Peyer's patch (tissue), 4 donors: ENCODE measurements at regions not wholly inside any gene's neighbourhood (a gene's known extent, or its start where the extent isn't known, plus 50 kb on each side); places are given as distances from the start of the nearest gene placed in this dataset.
"Not testable (repeated sequence)": the region's sequence is repeated elsewhere in the genome, so short reads cannot be mapped to it uniquely, and the experiment has no call there.

Experiments used
- DNase-seq, 3 donors: peaks; one replicate each; pipeline ENCODE4 v3.0.0-alpha.2; 2017 to 2019
- H3K27ac ChIP-seq, 4 donors: fragments of 200-600 bp; sonication (generic); one replicate each; pipeline ENCODE4 v1.5.1; 2016 to 2019
- H3K27me3 ChIP-seq, 2 donors: fragments of 200-600 bp; sonication (generic); one replicate each; pipeline ENCODE4 v1.5.1; 2019
- H3K36me3 ChIP-seq, 3 donors: fragments of 200-600 bp; sonication (generic); one replicate each; pipeline ENCODE4 v1.5.1; 2016 to 2019
- H3K4me1 ChIP-seq, 4 donors: fragments of 200-600 bp; sonication (generic); one replicate each; pipeline ENCODE4 v1.5.1; 2016 to 2019
- H3K4me3 ChIP-seq, 4 donors: fragments of 200-600 bp; sonication (generic); 1 replicate in 3 of 4; 2 replicates in 1 of 4; pipeline ENCODE4 v1.5.1; 2016 to 2019; ENCODE audit warnings: mild to moderate bottlenecking in 1 of 4
- H3K9me3 ChIP-seq, 4 donors: fragments of 200-600 bp; sonication (generic); one replicate each; pipeline ENCODE4 v1.5.1; 2016 to 2019; ENCODE audit warnings: mild to moderate bottlenecking in 1 of 4
- CTCF ChIP-seq, 6 experiments: fragments of 450-650 bp in 4 of 6; fragments of 200-600 bp in 2 of 6; sonication (generic) in 1 of 6; IDR thresholded peaks; one replicate each; pipeline ENCODE4 v1.5.1; 2017 to 2019; ENCODE audit warnings: antibody characterized with exemption in 6 of 6, mild to moderate bottlenecking in 3 of 6, moderate library complexity in 1 of 6
- POLR2A ChIP-seq, 2 donors: fragments of 450-650 bp; IDR thresholded peaks; one replicate each; pipeline ENCODE4 v1.5.1; 2017; ENCODE audit warnings: antibody characterized with exemption in 2 of 2, mild to moderate bottlenecking in 2 of 2, moderate library complexity in 2 of 2

GRCh38 chr10:30537586-30537985 lies 92.0 kb downstream of the LYZL2 start:
- no peak for TF ChIP-seq POLR2A (IDR thresholded peaks at IDR 0.05)
- no peak for TF ChIP-seq CTCF (IDR thresholded peaks at IDR 0.05)
- Histone ChIP-seq H3K4me1 (peaks cover 0 to 15% (median 0%) of the 10 kb centered on the region in 4 donors), H3K36me3 (no peaks in the 10 kb centered on the region), H3K4me3 (no peak overlapping the region), H3K27me3 (no peaks in the 10 kb centered on the region), H3K9me3 (no peaks in the 10 kb centered on the region), H3K27ac (peak overlapping the region in 2 of 4 donors; percentile 35 to 58)
- no peak for DNase-seq

- not testable (repeated sequence) for H3K36me3 ChIP-seq, H3K27me3 ChIP-seq, DNase-seq, H3K4me3 ChIP-seq, H3K9me3 ChIP-seq
- Histone ChIP-seq H3K4me1 (peaks cover 0 to 15% (median 0%) of the 10 kb centered on the region in 4 donors), H3K27ac (peak overlapping the region in 2 of 4 donors; percentile 35 to 58)
Measured at GRCh38 chr10:30537158-30537557, 92.4 kb downstream of the LYZL2 start.

DNA sequence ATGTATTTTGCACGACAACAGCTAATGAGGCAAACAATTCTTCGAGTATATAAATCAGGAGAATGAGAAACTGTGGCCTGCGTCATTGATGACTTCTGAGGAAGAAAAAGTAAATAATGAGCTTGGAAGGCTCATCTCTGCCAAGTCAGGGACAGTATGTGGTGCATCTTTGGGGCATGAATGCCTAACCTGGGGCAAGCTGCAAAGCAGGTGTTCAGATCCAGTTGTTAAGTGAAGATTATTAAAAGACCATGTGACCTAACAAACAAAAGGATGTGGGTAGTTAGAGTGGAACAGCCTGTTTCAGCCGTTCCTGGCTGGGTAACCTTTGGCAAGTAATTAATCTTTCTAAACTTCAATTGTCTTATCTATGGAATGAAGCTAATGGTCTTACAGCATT lies 93.0 kb downstream of the LYZL2 start:
- TF ChIP-seq POLR2A (IDR thresholded peaks at IDR 0.05): no peak
- TF ChIP-seq CTCF (IDR thresholded peaks at IDR 0.05): no peak
- Histone ChIP-seq H3K4me3 (no peak overlapping the region), H3K27me3 (no peaks in the 10 kb centered on the region), H3K4me1 (peaks cover 0 to 15% (median 0%) of the 10 kb centered on the region in 4 donors), H3K36me3 (no peaks in the 10 kb centered on the region), H3K27ac (no peak overlapping the region), H3K9me3 (no peaks in the 10 kb centered on the region)
- DNase-seq: no peak

- H3K4me3 ChIP-seq: no peak overlapping the region
- H3K4me1 ChIP-seq: peaks cover 0 to 15% (median 0%) of the 10 kb centered on the region in 4 donors
- H3K9me3 ChIP-seq: no peaks in the 10 kb centered on the region
- no peak for DNase-seq
- H3K27me3 ChIP-seq: no peaks in the 10 kb centered on the region
- no peak overlapping the region for H3K27ac ChIP-seq
- H3K36me3 ChIP-seq: no peaks in the 10 kb centered on the region
- TF ChIP-seq CTCF (IDR thresholded peaks at IDR 0.05) (no peak), POLR2A (IDR thresholded peaks at IDR 0.05) (no peak)
Measured at GRCh38 chr10:30535677-30536076, 93.9 kb downstream of the LYZL2 start.

GRCh38 chr10:30534465-30535144 lies 94.9 kb downstream of the LYZL2 start:
- TF ChIP-seq CTCF (IDR thresholded peaks at IDR 0.05) (peak; percentile 86 to 97 (median 88)), POLR2A (IDR thresholded peaks at IDR 0.05) (no peak)
- no peaks in the 10 kb centered on the region for H3K9me3 ChIP-seq
- H3K27me3 ChIP-seq: no peaks in the 10 kb centered on the region
- no peak overlapping the region for H3K4me3 ChIP-seq
- no peak overlapping the region for H3K27ac ChIP-seq
- H3K4me1 ChIP-seq: peaks cover 0 to 15% (median 0%) of the 10 kb centered on the region in 4 donors
- no peaks in the 10 kb centered on the region for H3K36me3 ChIP-seq
- peak; percentile 57 to 92 (median 82) for DNase-seq

DNA sequence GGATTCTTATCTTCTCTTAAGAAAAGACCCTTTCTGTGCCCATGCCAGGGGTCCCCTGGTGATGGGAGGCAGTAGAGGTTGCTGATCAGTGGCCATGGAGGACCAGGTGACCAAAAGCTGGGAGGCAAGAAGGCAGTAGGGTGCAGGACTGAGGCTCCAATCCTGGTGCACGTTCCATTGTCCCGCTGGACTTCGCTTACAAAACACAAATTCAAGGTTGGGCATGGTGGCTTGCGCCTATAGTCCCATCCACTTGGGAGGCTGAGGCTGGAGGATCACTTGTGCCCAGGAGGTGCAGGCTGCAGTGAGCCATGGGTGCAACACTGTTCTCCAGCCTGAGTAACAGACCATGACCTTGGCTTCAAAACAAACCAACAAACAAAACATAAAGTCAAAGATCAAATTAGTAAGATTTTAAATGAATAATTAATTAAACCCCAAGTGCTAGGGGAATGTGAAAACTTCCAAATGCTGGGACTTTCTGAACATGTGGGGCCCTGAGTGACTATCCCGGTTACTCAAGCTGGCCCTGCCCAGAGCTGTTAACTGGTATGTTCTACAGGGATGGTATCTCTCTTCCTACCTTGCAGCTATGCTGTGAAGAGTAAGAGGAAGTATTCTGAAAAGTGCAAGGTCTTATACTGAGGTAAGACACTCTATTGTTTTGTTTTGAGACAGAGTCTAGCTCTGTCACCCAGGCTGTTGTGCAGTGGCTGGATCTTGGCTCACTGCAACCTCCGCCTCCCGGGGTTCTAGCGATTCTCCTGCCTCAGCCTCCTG lies 97.6 kb downstream of the LYZL2 start:
- H3K36me3 ChIP-seq: no peaks in the 10 kb centered on the region
- H3K27me3 ChIP-seq: no peaks in the 10 kb centered on the region
- H3K9me3 ChIP-seq: no peaks in the 10 kb centered on the region
- H3K4me3 ChIP-seq: no peak overlapping the region
- H3K4me1 ChIP-seq: peaks cover 0 to 22% (median 0%) of the 10 kb centered on the region in 4 donors
- no peak for DNase-seq
- peak overlapping the region in 1 of 4 donors; percentile 40 for H3K27ac ChIP-seq
- TF ChIP-seq POLR2A (IDR thresholded peaks at IDR 0.05) (no peak), CTCF (IDR thresholded peaks at IDR 0.05) (no peak)
